Fibroblast of villous mesenchyme (primary cell): ENCODE measurements at regions not wholly inside any gene's neighbourhood (a gene's known extent, or its start where the extent isn't known, plus 50 kb on each side); places are given as distances from the start of the nearest gene placed in this dataset.

Experiments used
- DNase-seq: peaks from one replicate; pipeline ENCODE4 v3.0.0-alpha.2; 2010; ENCODE audit warnings: low read depth
- H3K4me3 ChIP-seq: 2 replicates; pipeline ENCODE4 v1.5.1; 2011; ENCODE audit warnings: low read depth, mild to moderate bottlenecking, low read length
- CTCF ChIP-seq: IDR thresholded peaks from 2 replicates; pipeline ENCODE4 v1.5.1; 2012; ENCODE audit warnings: low read depth, mild to moderate bottlenecking, low read length; ENCODE audit not compliant: insufficient read depth

GRCh38 chr2:23289671-23290070, 95.3 kb upstream of the KLHL29 start:
- no peak for TF ChIP-seq CTCF
- no peak overlapping the region for H3K4me3 ChIP-seq
- DNase-seq = no peak

GRCh38 chr2:23291239-23291638, 93.7 kb upstream of the KLHL29 start:
- TF ChIP-seq CTCF = no peak
- peak; percentile 60 for DNase-seq
- H3K4me3 ChIP-seq = no peak overlapping the region

- DNase-seq = no peak
- no peak for TF ChIP-seq CTCF
- H3K4me3 ChIP-seq = no peak overlapping the region
Observed at GRCh38 chr2:23292024-23292423, 93.0 kb upstream of the KLHL29 start.

- no peak overlapping the region for H3K4me3 ChIP-seq
- peak; percentile 32 for DNase-seq
Observed at GRCh38 chr2:23293063-23293462, 91.9 kb upstream of the KLHL29 start.

GRCh38 chr2:23293731-23294130, 91.2 kb upstream of the KLHL29 start:
- no peak for DNase-seq
- no peak overlapping the region for H3K4me3 ChIP-seq
- no peak for TF ChIP-seq CTCF

More at GRCh38 chr2:23293063-23293462, 91.9 kb upstream of the KLHL29 start:
- no peak for TF ChIP-seq CTCF

GRCh38 chr2:23294238-23294637, 90.7 kb upstream of the KLHL29 start:
- no peak overlapping the region for H3K4me3 ChIP-seq
- no peak for DNase-seq
- TF ChIP-seq CTCF = no peak

- H3K4me3 ChIP-seq = no peak overlapping the region
- DNase-seq = no peak
- no peak for TF ChIP-seq CTCF
Observed at GRCh38 chr2:23296691-23297090, 88.3 kb upstream of the KLHL29 start.
